GM18519 (cell line): ENCODE measurements at regions not wholly inside any gene's neighbourhood (a gene's known extent, or its start where the extent isn't known, plus 50 kb on each side); places are given as distances from the start of the nearest gene placed in this dataset.
"Not testable (repeated sequence)": the region's sequence is repeated elsewhere in the genome, so short reads cannot be mapped to it uniquely, and the experiment has no call there.

Experiments used
- ATAC-seq: cut with Tn5 transposase; IDR thresholded peaks from one replicate; pipeline ENCODE4 v1.9.1; 2021; ENCODE audit warnings: mild to moderate bottlenecking, moderate library complexity; ENCODE audit not compliant: unreplicated experiment, low FRiP score

GRCh38 chr9:82736701-82737100 lies 326.2 kb downstream of the RASEF start:
- no peak for ATAC-seq

DNA sequence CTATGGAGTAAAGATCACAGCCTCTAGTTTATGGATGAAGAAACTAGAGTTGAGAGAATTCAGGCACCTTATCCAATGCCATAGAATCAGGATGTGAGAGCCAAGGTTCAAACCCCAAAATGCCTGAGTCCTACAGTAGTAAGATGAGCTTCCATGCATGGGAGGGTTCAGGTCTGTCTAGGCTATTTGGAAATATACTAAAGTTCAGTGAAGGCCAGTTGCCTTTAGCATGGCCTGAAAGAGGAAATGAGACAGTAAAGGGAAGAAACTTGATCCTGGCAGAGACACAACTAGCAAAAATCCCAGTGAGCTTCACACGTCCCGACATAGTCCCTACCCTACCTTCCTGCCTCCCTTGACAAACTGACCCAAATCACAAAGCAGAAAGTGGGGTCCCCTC lies 317.0 kb downstream of the RASEF start:
- ATAC-seq: no peak

DNA sequence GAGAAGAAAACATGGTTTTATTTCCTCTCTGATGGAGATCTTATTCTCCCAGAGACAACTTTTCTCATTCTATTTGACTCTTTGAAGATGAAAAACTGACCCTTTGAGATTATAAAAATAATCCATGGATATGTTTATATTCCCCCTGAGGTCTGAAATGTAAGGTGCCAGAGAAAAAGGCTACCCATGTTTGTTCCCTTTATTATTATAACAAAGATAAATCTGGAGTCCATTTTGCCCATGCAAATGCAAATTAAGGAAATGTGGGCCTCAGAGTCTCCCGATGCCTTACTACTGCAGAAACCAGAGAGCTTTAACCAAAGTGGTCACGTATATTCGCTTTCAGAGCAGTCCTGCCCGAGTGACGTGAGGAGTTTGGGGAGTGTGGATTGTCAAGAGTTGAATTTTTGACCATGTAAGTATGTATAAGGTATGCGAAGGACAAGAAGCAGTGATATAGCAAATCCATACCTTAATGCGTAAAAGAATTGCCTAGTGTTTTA lies 312.5 kb downstream of the RASEF start:
- no peak for ATAC-seq

DNA sequence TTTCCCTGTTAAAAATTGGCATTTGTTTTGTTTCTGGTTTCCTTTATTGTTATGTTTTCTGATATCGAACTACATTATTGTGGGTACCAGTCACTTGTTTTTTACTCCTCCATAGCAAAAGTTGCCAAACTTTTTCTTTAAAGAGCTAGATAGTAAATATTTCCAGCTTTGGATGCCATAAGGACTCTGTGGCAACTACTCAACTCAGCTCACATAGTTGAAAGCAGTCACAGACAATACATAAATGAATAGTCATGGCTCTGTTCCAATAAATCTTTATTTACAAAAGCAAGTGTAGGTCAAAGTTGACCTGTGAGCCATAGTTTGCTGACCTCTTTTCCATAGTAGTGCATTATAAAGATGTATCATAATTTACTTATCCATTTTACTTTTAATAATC lies 305.0 kb downstream of the RASEF start:
- ATAC-seq: no peak

GRCh38 chr9:82761027-82761426 lies 301.9 kb downstream of the RASEF start:
- no peak for ATAC-seq

GRCh38 chr9:82761956-82762355 lies 301.0 kb downstream of the RASEF start:
- no peak for ATAC-seq

GRCh38 chr9:82763656-82764055 lies 299.3 kb downstream of the RASEF start:
- ATAC-seq: no peak

DNA sequence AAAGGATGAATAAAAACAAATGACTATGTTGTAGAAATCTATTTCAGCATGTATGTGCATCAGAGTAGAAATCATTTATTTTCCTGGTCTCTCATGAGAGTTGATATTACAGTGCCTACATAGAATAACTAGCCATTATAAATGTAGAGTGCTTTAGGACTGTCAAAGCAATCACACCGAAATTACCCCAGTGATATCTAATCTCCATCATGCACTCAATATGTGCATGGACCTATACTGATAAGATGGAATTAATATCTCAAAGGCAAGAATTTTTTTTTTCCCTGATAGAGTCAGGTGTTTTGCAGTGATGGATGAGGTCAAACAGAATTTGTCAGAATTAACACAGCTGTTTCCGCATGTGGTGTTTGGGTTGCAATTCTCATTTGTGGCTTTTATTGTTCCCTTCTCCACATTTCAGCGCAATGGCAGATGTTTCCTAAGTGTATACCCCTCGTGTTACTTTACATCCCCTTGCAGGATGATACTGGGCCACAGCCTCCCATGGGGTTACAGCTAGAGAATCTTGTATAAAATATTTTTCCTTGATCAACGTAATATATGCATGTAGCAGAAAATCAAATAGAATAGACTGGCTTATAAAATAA lies 298.8 kb downstream of the RASEF start:
- ATAC-seq: no peak

DNA sequence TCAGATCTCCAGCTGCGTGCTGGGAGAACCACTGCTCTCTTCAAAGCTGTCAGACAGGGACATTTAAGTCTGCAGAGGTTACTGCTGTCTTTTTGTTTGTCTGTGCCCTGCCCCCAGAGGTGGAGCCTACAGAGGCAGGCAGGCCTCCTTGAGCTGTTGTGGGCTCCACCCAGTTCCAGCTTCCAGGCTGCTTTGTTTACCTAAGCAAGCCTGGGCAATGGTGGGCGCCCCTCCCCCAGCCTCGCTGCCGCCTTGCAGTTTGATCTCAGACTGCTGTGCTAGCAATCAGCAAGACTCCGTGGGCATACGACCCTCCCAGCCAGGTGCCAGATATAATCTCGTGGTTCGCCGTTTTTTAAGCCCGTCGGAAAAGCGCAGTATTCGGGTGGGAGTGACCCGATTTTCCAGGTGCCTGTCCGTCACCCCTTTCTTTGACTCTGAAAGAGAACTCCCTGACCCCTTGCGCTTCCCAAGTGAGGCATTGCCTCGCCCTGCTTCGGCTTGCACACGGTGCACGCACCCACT lies 288.2 kb downstream of the RASEF start:
- not testable (repeated sequence) for ATAC-seq

- ATAC-seq: no peak
Measured at GRCh38 chr9:82776508-82776907, 286.4 kb downstream of the RASEF start.

GRCh38 chr9:82777366-82777765 lies 285.6 kb downstream of the RASEF start:
- no peak for ATAC-seq

DNA sequence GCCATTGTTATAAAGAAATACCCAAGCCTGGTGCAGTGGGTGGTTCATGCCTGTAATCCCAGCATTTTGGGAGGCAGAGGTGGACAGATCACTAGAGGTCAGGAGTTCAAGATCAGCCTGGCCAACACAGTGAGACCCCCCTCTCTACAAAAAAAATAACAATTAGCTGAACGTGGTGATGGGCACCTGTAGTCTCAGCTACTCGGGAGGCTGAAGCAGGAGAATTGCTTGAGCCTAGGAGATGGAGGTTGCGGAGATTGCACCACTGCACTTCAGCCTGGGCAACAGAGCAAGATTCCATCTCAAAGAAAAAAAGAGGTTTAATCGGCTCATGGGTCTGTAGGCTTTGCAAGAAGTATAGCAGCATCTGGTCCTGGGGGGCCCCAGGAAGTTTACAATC lies 284.0 kb downstream of the RASEF start:
- ATAC-seq: not testable (repeated sequence)

GRCh38 chr9:82780017-82780416 lies 282.9 kb downstream of the RASEF start:
- no peak for ATAC-seq

DNA sequence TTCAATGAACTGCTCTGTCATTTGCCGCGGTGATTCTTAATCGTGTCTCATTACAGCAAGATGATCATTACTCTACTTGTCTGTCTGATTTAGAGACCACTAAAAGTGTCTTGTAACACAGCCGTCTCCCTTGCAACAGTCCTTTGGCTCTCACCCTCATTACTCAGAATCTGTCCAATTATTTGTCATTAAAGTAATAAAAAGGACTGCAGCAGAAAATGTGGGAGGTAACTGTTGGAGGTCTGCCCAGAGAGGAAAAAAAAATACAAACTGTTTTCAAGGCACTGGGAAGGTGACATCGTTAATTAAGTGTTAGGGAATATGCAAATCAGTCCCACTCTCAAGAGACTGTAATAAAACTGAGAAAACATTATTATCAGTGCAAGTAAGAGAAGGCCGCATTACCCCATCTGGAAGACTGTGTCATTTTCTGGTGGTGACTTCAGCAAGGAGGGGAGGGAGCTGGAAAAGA lies 281.0 kb downstream of the RASEF start:
- ATAC-seq: no peak

GRCh38 chr9:82783045-82783444 lies 279.9 kb downstream of the RASEF start:
- no peak for ATAC-seq

DNA sequence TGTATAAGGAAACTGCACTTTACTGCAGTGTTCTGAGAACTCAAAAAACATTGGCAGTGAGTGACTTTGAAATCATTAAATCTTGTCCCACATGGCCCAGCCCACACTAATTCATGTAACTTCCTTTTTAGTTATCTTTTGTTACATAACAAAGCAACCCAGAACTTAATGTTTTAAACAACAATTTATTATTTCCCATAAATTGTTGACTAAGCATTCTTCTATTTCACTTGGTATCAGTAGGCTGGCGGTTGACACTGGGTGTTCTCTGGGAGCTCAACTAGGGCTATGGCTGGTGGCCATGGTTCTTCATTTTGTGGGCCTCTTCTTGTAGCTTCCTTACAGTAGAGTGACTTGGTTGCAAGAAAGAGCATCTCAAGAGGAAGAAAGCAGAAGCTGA lies 278.4 kb downstream of the RASEF start:
- ATAC-seq: no peak

DNA sequence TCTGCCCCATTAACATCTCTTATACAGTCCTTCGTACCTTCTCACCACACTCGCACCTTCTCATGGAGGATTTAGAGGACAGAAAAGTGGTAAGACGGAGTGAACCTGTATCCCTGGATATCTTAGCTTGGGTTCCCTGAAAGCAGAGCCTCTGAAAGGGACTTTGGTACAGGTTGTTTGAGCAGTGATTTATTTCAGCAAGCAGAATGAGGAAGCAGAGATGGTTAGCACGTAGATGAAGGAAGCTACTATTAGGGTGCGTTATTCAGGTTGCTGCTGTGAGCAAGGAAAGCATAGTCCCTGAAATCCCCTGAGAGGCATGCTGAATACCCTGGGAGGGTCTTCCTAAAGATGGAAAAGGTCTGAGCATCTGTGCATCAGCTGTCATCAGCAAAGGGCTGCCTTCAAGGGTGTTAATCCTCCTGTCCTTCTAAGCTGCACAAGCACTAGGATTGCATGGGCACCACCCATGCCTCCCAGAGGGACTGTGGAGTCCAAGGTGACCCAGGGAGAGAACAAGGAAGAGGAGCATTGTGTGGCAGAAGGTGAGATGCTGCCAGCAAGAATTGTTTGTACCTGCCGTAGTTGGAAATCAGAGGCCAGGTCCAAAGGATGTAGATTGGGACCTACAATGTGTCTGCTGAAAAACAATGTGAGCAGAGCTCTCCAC lies 273.7 kb downstream of the RASEF start:
- ATAC-seq: no peak

DNA sequence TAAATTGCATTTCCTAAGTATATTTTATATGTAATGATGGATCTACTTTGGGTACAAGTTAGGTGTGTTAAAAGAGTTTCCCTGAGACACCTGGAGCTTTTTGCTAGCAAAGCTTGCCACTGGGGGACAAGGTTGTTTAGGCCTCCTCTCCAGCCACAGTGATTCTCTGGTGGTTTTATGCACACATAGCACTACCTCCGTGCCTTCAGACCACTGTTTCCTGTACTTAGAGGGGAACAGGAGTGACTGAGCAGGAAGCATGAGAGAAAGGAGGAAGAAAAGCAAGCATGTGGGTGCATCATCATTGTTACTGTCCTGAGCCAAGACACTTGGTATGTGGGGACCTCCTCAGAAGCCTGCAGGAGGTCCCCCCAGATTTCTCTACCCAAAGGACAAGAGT lies 272.1 kb downstream of the RASEF start:
- ATAC-seq: no peak

GRCh38 chr9:82791692-82792091 lies 271.2 kb downstream of the RASEF start:
- ATAC-seq: no peak

- ATAC-seq: no peak
Measured at GRCh38 chr9:82797534-82797933, 265.4 kb downstream of the RASEF start.

DNA sequence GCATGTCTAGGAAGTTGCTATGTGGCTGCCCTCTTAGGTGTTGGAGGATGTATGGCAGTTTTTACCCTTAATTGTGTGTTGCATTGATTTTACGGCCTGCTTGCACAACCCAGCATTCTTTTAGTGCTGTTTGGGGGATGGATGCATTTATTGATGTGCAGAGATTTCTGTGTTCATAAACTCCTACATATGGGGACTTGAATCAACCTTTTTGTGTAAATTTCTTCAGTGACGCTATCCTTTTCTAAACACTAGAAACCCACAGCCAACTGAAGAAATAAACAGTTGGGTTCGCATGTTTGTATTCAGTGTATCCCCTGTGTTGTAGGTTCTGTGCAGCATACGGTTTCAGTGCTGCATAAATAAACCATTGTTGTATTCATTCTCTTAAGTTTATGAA lies 263.7 kb downstream of the RASEF start:
- no peak for ATAC-seq

DNA sequence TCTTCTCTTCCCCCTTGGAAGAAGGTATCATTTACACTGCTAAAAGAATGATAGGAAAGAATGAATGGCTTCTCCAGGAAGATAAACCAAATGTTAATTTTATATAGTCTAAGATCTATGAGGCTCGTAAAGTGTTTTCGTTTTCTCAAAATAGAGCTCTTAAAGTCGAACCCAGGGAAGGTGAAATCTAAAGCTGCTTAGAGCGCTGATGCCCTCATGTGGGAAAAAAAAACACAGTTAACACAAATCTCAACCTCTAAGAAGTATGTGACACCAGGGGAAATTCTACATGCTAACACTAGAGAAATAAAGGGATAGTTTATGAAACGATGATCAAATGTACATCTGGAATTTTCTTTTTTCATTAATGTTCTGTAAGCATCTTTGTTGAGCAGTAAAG lies 257.9 kb downstream of the RASEF start:
- no peak for ATAC-seq
